Hematopoietic multipotent progenitor cell treated with erythropoietin and hydrocortisone succinate and interleukin-3 and kit ligand, for 15 days (in vitro differentiated cells): ENCODE measurements at regions not wholly inside any gene's neighbourhood (a gene's known extent, or its start where the extent isn't known, plus 50 kb on each side); places are given as distances from the start of the nearest gene placed in this dataset.

ENCODE experiments used
- DNase-seq: peaks from one replicate; pipeline ENCODE4 v3.0.0-alpha.2; 2015; ENCODE audit warnings: low spot score

- DNase-seq = no peak
These were observed 180.0 kb upstream of the ARL4C start for GRCh38 chr2:234676783-234677450.

- DNase-seq = no peak
These were observed 179.4 kb upstream of the ARL4C start for GRCh38 chr2:234676109-234676782.

GRCh38 chr2:234674781-234675201, 177.9 kb upstream of the ARL4C start:
- DNase-seq = no peak

GRCh38 chr2:234673961-234674759, 177.3 kb upstream of the ARL4C start:
- no peak for DNase-seq

- DNase-seq = no peak
These were observed 176.6 kb upstream of the ARL4C start for GRCh38 chr2:234673501-234673900.

GRCh38 chr2:234672498-234673150, 175.7 kb upstream of the ARL4C start:
- no peak for DNase-seq

GRCh38 chr2:234671716-234672115, 174.8 kb upstream of the ARL4C start:
- no peak for DNase-seq

- no peak for DNase-seq
These were observed 174.3 kb upstream of the ARL4C start for GRCh38 chr2:234671231-234671630.

GRCh38 chr2:234670806-234671205, 173.9 kb upstream of the ARL4C start:
- DNase-seq = no peak

- no peak for DNase-seq
These were observed 173.2 kb upstream of the ARL4C start for GRCh38 chr2:234670052-234670451.

GRCh38 chr2:234669621-234670020, 172.7 kb upstream of the ARL4C start:
- DNase-seq = no peak

GRCh38 chr2:234669001-234669400, 172.1 kb upstream of the ARL4C start:
- no peak for DNase-seq

GRCh38 chr2:234666911-234667310, 170.0 kb upstream of the ARL4C start:
- no peak for DNase-seq

GRCh38 chr2:234665304-234665703, 168.4 kb upstream of the ARL4C start:
- DNase-seq = no peak

GRCh38 chr2:234661849-234662248, 165.0 kb upstream of the ARL4C start:
- no peak for DNase-seq

GRCh38 chr2:234661175-234661574, 164.3 kb upstream of the ARL4C start:
- DNase-seq = no peak

GRCh38 chr2:234655706-234656105, 158.8 kb upstream of the ARL4C start:
- DNase-seq = no peak

GRCh38 chr2:234650911-234651310, 154.0 kb upstream of the ARL4C start:
- DNase-seq = no peak

- DNase-seq = no peak
These were observed 153.1 kb upstream of the ARL4C start for GRCh38 chr2:234649951-234650350.

- DNase-seq = no peak
These were observed 146.5 kb upstream of the ARL4C start for GRCh38 chr2:234643407-234643806.

GRCh38 chr2:234641086-234641485, 144.2 kb upstream of the ARL4C start:
- DNase-seq = no peak

- DNase-seq = no peak
These were observed 143.8 kb upstream of the ARL4C start for GRCh38 chr2:234640657-234641056.

GRCh38 chr2:234638966-234639365, 142.1 kb upstream of the ARL4C start:
- DNase-seq = no peak
